ENCODE measurements at regions not wholly inside any gene's neighbourhood (a gene's known extent, or its start where the extent isn't known, plus 50 kb on each side); places are given as distances from the start of the nearest gene placed in this dataset.

DNA sequence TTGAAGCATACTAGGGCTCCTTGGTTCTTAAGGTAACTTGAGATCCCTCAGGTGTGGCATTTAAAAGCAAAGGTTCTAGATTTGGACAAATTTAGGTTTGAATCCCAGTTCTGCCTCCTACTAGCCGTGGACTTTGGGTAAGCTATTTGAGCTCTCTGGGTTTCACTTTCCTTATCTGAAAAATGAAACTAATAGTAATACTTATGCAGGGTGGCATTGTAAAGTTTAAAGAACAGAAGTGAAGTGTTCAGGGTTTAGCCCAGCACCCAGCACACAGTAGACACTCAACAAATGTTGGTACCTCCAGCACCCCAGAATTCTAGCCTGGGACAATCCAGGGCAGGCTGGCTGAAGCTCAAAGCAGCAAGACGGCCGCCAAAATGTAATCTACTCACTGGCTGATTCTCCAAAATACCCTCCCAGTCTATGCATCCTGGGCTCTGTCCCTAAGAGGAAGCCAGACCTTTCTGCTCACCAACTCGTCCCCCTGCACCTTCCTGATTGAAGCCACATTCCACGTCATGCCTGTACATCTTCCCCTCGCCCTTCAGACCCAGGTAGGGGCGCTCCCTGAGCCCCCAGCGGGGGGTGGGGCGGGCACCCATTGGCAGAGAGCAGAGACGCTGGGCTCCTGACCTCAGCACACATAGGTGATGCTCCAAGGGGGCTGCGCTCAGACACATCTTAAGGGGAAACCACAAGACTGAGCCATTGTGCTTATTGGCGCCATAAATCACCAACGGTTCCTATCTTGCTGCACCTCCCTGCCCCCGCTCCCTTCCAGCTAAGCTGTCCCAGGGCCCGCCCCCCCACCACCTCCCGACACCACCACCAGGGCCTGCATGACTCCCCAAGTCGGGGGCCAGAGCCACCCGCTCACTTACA lies 160.6 kb downstream of the BCOR start:
- DNase-seq = no peak

DNA sequence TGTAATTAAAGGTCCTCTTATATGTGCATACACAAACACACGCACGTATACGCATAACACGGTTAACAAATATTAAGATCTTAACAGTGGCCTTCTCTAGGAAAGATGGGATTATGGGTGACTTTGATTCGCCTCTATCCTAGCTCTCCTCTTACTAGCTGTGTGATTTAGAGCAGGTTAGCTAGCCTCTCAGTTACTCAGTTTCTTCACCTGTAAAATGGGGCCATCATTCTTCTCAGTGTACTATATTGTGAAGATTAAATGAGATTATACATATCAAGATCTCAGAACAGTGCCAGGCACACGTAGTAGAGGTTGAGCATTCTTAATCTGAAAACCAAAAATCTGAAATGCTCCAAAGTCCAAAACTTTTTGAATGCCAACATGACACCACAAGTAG lies 159.3 kb downstream of the BCOR start:
- no peak for DNase-seq

DNA sequence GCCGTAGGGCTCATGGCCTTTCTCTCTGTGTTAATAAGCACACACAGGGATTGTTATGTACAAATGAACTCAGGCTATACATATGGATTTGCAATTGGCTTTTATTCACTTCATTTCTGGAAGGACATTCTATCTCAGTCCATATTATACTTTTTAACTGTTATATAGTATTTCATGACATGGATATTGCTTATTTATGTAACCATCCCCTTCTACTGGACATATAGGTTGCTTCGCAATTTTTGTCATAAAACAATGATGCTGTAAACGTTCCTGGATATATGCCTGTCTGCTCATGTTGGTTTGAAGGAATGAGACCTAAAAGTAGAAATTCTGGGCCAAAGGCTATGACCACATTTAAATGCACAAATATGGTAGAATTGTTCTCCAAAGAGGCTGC lies 158.1 kb downstream of the BCOR start:
- no peak for DNase-seq

DNA sequence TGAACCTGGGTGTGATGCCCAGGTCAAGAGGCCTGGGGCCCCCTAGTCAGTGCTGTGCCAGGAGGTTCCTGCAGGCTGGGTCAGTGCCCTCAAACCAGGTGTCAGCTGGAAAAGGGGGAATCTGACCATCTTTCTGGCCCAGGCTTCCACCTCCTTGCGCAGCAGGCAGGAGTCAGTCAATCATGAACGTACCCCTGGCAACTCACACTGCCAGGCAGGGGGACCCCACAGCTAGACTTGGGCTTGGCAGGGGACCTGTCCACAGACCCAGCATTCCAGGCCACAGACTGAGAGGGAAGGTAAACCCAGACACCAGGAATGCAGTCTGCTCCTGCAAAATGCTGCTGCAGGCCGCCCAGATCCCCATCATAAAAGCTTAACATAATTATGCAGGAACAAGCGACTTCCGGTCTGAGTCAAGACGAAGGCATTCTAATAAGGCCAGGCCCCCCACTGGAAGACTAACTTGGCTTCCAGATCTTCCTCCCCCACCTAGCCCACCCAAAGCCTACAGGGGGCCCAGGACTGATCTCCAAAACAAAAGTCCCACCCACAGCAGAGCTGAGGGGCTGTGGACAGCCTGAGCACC lies 156.3 kb downstream of the BCOR start:
- no peak for DNase-seq

GRCh38 chrX:39944416-39944815 lies 153.3 kb downstream of the BCOR start:
- DNase-seq = no peak

GRCh38 chrX:39945709-39946108 lies 152.0 kb downstream of the BCOR start:
- DNase-seq = no peak

DNA sequence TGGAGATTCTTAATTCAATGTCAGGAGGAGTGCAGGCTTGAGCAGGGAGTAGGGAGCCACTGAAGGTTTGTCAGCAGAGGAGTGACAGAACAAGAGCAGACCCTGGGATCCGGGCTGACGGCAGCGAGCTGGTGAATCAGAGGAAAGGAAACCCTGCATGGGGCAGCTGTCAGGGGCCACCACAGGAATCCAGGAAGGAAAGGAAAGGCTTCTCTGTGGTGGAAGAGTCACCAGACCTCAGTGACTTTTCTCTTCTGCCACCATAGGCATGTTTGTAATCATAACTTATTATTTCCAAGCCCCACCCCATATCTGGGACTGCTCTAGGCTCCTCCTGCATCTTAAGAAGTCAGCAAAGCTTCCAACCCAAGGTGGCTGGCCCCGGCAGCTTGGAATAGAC lies 150.9 kb downstream of the BCOR start:
- no peak for DNase-seq

- DNase-seq = no peak
These were observed 149.2 kb downstream of the BCOR start for GRCh38 chrX:39948582-39948981.

DNA sequence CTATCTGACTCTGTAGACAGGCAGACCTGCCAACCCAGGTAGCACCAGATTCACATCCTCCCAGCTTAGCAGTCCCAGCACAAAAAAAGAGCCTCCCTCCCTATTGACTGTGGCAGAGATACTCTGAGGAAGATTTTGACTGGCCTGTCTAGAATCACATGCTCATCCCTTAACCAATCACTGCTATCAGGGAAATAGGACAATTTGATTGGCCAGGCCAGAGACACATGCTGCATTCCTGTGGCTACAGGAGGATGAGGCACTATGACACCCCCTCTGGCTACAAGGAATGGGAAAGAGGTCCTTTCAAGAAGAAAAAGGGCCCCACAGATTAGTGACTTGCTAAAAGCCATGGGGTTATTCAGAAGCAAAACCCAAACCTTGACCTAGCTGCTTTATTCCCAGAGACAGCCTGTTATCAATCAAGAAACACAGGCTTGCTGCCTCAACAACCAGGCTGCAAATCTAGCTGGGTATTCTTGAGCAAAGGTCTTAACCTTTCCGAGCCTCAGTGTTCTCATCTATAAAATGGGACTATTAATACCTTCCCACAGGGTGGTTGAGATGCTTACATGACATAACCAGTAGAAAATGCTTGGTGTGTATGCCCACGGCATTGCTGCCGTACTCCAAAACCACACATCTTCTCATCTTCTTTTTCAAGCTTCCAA lies 147.6 kb downstream of the BCOR start:
- no peak for DNase-seq

DNA sequence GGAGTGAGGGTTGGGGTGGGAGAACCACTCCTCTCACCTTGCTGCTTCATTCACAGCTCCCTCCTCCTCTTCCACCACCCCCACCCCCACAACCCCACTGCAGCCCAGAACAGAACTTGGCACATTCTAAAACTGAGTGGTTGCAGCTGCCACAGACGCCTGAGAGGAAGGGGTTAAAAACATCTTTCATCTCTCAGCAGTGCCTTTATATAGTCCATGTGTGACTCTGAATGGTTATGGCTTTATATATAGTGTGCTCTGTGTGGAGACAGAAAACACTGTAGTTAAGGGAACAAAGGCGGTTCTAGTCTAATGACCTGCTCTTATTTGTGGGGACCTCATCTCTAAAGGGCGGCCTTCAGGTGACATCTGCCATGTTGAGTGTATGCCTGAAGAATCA lies 144.8 kb downstream of the BCOR start:
- DNase-seq = no peak

DNA sequence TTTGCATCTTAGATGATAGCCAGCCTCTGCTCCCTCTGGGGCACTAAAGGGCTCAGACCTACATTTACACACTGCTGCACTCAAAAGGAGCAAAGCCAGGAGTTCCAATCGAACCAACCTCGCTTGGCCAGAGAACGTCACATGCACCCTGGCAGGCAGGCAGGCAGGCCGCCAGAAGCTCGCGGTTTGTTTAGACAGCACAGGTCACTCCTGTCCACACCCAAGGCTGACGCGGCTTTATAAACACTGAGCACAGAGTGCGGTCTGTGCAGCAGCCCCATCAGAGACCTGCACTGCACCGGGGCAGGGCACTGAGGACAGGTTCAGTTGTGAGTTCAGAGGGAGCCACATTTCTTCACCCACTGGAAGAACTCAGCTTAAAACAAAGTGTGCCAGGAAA lies 143.9 kb downstream of the BCOR start:
- no peak for DNase-seq

DNA sequence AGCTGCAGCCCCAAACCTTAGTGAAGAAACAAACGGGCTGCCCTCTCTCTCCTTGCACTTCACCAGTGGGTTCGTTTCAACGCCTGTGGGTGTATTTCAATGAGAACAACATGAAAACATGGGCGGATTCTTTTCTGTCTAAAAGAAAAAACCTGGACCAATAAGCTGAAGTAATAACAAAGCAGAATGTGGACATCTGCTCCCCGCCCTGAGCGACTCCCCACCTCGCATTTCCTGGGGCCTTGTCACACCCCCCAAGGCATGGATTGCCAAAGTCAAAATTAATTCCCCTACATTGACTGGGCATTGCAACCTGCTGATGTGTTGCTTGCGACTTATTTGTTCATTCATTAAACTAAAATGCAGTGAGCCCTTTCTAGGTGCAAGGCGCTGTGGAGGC lies 142.9 kb downstream of the BCOR start:
- no peak for DNase-seq

DNA sequence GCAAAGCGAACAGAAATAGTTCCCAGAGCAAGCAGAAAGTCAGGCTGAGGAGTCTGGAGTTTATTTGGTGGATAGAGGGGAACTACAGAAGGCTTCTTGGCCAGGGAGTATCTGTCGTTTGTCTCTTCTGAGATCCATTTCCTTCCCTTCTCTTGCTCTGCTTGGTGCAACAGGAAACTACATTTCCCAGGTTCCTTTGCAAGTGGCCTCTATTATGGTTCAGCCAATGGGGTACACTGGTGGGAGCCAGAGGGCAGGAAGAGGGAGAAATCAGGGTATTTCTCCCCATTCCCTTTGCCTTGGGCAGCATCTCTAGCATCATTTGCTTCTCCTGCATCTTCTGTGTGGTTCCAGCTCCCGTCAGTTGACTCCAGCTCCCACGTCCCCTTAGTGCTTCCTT lies 142.1 kb downstream of the BCOR start:
- DNase-seq = no peak

DNA sequence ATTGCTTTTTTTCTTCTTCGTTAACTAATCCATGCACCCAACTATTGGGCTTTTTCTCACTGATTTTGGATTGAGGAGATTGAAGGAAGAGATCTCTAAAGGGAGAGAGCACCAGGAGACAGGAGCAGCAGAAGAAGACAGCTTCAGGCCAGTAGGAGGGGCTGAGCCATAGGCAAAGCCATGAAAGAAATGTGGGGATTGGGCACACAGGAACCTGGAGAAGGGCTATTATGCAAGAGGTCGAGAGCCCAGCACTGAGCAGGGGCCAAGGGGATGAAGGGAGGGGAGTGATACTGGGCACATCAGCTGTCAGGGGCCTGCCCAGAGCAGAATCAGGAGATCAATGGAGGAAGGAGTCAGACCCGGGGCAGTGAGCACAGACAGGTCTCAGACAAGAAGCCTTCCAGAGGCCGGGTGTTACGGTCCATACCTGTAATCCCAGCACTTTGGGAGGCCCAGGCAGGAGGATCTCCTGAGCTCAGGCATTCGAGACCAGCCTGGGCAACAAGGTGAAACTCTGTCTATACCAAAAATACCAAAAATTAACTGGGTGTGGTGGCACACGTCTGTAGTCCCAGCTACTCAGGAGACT lies 140.9 kb downstream of the BCOR start:
- DNase-seq = no peak

DNA sequence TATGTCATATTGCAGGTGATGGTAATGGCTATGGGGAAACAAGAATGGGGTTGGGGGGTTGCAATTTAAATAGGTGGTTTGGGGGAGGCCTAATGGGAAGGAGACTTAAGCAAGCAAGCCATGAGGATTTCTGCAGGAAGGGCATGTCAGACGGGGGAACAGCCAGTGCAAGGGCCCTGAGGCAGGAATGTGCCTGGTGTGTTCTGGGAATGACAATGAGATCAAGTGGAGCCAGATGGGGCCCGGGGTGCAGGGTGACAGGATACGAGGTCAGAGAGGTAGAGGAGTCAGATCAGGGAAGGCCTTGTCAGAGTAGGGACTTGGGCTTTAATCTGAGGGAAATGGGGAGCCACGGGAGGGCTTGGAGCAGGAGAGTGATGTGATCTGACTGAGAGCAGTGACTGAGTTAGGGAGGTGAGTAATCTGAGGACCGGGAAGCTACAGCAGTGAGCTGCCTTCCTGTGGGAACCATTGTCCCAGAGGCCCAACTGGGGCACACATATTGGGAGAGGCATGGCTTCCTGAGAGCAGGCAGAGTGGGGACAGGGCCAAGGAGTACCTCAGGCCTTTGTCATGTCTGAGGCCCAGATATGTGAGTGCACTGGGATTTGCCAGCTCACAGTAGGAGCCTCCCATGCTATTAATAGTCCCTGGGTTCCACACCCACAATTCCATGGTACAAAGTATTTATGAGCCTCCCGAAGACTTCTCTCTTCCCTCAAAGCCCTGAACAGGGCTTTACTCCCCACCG lies 139.8 kb downstream of the BCOR start:
- no peak for DNase-seq

DNA sequence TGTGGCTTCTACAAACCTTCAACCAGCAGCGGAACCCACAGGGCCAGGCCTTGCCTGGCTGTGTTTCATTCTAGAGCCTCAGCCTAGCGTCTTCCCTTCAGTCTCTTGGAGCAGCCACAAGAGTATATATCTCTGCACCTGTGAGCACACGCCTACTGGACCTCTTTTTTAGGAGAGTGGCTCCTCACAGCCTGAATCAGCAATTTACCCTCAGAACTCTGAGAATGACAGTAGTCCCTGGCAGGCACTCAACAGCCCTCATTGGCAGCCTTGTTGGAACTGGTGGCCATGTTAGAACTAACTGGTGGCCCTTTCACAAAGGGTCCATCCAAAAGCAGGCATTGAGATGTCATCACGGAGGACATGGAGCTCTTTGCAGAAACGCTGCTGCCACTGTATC lies 138.9 kb downstream of the BCOR start:
- DNase-seq = no peak

GRCh38 chrX:39960219-39960618 lies 137.5 kb downstream of the BCOR start:
- no peak for DNase-seq

GRCh38 chrX:39961441-39961840 lies 136.3 kb downstream of the BCOR start:
- no peak for DNase-seq

DNA sequence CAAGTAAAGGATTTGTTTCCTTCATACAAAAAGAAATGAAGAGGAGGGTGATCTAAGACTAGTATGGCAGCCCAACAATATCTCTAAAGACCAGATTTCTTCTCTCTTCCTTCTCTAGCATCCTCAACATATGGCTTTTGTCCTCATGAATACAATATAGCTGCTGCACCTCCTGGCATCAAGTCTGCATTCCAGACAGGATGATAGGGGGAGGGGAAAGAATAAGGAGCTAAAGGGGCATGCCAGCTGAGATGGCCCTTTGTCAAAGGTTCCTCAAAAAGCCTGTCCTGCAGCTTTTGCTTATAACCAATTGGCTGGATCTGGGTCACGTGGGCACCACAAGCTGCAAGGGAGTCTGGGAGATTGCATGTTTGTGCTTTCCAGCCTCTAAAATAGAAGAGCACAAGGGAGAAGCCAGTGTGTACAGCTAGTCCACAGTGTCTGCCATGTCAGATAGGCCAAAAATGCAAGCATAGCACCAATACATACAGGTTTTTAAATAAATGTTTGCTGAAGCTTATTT lies 132.6 kb downstream of the BCOR start:
- no peak for DNase-seq

DNA sequence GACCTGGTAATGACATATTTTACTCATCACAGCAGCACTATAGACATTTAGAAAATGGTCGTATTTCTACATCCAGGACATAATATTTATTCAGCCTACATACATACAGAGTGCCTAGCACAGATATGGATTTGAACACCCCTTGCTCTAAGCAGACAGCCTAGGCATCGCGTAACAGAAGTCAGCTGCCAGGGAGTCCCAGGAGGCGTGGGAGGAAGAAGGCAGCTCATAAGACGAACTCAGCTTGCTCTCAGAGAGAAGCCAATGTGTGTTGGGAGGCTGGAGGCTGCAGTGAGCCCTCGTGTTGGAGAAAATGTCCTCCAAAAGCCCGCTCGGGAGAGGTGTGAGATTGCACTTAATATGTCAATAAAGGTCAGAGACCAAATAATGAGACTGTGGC lies 131.6 kb downstream of the BCOR start:
- DNase-seq = peak in 1 of 2 donors; percentile 10

- no peak for DNase-seq
These were observed 130.4 kb downstream of the BCOR start for GRCh38 chrX:39967348-39967747.

GRCh38 chrX:39969099-39969818 lies 128.5 kb downstream of the BCOR start:
- DNase-seq = no peak

Measured in inflammatory macrophage (primary cell).